Iris pigment epithelial cell (primary cell): ENCODE measurements at regions not wholly inside any gene's neighbourhood (a gene's known extent, or its start where the extent isn't known, plus 50 kb on each side); places are given as distances from the start of the nearest gene placed in this dataset.

Experiments used
- DNase-seq: peaks from one replicate; pipeline ENCODE4 v3.0.0-alpha.2; 2011; ENCODE audit warnings: low read depth

DNA sequence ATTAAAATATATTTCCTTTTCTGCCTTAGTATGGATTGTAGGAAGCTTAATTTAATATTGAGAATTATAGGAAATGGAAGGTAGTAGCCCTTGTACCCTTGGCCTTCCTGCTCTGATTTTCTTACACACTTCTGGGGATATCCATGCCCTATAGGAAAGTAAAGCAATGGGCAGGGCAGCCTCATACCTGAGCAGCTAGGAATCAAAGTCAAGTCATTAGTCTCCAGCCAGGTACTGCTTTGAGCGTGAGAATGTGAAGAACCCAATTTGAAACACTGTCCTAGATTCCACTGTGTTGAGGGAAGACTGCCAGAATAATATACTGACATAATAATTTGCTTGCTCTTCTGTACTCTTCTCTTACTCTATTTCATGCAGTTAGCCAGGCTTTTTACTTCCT lies 51.0 kb upstream of the L3MBTL3 start:
- no peak for DNase-seq

DNA sequence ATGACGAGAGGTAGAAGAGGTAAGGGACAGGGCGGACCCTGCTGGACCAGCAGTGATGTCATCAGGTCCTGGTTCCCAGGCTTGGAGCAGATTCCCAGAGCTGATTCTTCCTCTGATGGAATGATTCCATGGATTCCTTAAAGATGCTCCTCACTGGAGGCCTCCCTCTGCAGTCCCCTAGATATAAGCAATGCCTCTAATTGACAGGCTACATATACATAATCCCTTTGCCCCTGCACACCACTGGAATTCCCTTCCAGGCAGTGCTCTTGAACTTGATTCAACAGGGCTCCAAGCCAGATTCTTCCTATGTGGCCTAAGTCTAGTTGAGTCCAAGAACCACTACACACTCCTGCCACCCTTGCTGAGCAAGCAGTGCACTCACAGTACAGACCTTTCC lies 52.3 kb upstream of the L3MBTL3 start:
- peak; percentile 21 for DNase-seq

DNA sequence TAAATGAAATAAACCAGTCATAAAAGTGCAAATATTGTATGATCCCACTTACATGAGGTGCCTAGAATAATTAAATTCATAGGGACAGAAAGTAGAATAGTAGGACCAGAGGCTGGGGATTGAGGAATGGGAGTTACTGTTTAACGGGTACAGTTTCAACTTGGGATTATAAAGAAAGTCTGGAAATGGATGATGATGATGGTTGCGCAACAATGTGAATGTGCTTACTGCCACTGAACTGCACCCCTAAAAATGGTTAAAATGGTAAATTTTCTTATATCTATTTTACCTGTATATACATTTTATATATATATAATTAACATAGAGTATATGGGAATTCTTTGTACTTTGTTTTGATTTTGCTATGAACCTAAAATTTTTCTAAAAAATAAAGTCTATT lies 53.3 kb upstream of the L3MBTL3 start:
- no peak for DNase-seq

DNA sequence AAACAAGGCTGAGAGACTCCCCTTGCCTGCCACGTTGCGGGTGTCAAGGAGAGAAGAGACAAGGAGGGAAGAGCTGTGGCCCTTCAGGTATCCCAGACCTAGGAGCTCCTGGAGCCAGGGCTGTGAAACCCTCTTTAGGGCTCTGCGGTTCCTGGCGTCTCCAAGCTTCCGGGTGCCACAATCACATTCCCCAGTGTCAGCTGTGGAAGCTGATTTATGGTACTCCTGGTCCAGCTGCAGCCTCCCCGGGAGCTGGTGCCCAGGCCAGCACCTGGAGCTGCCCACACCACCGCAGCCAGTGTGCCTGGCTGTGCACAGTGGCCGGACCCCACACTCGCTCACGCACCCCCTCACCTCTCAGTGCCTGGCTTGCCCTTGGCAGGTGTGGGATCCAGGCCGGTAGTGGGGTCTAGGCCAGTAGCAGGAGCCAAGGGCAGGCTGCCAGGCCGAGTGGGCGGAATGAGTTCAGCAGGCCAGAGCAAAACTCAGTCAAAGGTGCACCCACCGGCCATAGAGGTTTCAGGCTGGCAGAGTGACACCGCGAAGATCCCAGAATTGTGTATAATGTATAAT lies 58.9 kb upstream of the L3MBTL3 start:
- no peak for DNase-seq

DNA sequence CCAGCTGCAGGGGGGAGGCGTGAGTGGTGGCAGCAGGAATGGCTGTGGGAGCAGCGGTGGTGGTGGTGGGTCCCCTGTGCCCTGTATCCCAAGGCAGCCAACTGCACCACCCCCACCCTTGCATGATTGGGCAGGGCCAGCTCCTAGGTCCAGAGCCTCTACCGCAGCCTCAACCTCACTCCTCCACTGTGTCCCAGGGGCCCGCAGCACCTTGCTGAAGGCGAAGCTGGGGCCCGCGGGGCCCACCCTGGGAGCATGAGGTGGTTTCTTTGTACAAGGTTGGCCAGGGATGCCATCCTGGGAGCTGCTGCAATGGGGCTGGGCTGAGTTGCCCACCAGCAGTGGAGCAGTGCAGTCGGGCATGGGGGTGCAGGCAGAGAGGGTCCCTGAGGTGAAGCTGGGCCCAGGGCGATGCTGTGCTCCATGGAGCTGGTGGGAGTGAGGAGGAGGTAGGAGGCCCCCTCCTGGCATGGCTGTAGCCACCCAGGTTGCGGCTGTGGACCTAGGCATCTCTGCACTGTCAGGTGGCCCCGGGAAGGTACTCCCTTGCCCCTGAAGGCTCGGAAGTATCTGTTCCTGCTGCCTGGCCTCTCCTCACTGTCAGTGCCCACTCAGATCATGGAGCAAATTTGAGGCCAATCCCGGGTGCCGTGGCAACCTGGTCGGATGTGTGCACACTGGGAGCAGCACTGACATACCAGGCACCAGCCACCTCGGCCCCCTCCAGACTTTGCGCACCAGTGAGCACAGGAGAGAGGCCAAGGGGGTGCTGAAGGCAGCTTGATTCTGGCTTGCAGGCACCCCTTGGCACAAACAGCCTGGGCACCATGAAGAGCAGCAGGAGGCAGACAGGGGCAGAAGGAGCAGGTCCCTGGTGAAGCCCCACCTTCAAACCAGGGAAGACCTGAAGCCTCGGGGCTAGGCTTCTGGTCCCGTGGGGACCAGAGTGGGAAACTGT lies 60.2 kb upstream of the L3MBTL3 start:
- DNase-seq = no peak

DNA sequence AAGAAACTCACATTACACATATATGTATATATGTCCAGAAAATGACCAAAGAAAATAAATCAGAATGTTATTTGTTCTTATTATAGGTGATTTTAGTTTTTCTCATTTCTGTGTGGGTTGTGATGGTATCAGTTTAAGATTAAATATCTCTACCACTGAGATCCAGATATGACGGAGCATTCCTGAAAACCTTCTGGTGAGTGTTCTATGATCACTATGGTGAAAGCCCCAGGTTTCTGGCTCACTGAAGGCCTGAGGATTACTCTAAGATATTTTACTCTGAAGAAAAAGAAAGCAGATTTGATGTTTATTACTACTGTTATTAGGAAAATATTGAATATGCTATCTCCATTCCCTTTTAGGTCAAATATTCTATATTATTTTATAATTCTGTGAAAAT lies 62.8 kb upstream of the L3MBTL3 start:
- no peak for DNase-seq

DNA sequence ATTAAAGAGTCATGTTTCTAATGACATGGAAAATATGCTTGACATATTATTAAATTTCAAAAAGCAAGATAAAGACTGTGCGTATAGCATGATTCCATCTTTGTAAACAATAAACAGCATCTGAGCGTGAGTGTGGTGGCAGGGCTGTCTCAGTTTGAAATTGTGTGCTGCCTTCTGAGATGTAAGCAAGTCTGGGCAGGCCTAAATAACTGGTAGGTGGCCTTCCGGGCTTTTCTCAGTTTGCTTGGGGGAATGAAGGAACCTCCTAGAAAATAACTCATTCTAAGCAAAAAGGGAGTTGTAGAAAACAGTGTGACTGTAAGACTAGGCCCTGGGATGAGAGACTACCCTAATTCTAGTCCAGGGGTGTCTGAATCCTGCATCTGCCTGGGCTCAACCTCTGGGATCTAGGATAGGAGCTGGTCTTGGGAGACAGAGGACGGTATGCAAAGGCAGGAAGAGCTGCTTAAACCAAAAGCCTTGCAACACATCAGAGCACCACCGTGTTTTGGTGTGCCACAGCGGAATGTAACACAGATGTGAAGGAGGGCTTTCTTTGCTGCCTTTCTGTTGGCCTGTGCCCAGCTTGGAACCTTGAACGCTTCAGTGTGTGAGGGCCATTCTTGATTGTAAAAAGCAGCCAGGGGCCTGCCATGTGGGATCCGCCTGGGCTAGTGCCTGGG lies 63.5 kb upstream of the L3MBTL3 start:
- DNase-seq = no peak

DNA sequence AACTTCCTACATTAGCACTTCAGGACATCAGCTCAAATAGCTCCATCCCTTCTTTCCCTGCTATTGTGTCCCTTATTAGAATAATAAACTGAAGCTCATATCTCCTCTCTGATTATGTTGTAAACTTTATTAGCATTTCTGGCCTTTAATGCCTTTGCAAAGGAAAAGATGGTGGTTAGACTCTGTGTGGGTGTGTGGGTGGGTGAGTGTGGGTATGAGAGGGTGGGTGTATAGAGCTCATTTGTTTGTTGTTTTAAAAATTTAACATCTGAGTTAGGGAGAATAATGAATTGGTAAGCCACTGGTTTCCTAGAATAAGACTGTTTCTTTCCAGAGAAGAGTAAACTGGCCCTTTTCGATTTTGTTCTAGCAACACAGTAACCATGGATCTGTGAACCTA lies 70.6 kb upstream of the L3MBTL3 start:
- DNase-seq = no peak

DNA sequence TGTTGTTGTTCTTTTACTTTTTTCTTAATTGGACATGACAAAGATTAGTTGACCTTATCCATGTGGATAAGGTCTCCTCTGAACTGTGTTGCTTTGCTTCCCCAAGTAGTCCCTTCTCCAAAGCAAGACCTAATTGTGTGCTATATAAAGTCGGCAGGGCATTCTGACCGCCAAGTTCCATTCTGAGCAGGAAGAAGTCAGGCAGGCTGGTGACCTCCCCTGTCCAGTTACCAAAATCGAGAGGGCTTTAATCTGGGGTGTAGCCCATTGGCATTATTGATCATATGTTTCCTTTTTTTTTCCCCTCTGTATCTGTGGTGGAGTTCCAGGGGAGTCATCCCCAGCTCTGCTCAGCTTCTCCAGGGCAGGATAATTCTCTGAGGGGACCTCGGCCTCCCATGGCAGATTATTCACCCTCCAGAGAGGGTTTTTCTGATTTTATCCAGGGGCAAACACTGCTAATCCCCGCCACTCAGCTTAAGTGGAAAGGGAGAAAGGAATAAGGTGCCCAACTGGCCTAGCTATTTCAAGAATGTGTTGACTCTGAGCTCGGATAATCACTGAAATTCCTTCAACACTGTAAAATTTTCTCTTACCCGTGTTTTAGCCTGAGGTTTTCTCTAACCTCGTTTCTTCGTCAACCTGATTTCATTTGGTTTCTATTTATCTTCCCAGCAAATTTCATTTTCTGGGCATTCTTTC lies 71.8 kb upstream of the L3MBTL3 start:
- no peak for DNase-seq

DNA sequence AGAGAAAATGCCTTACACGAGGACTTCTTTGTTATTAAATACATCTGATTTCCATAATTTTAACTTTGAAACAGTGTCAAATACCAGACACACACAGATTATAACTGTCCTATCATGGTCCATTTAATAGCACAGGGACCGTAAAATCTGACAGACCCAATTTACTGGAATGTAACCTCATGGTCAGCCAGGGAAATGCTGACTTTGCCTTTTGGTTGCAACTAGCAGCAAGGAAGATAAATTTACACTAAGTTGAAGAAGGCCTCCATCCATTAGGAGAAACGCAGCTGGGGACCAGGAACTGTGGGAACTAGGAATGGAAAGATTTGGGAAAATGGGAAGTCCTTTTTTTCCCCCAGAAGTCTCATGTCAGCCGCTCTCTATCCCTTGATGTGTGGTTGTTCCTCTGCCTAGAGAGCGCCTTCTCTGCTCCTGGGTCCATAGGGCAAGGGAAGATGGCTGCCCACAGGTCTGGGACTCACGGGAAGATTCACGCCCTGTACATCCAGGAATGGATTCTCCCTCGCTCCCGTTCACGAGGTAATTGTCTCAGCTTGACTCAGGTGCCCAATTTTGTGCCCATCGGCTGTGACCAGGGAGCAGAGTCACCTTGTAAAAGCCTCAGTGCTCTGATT lies 74.6 kb upstream of the L3MBTL3 start:
- DNase-seq = no peak

DNA sequence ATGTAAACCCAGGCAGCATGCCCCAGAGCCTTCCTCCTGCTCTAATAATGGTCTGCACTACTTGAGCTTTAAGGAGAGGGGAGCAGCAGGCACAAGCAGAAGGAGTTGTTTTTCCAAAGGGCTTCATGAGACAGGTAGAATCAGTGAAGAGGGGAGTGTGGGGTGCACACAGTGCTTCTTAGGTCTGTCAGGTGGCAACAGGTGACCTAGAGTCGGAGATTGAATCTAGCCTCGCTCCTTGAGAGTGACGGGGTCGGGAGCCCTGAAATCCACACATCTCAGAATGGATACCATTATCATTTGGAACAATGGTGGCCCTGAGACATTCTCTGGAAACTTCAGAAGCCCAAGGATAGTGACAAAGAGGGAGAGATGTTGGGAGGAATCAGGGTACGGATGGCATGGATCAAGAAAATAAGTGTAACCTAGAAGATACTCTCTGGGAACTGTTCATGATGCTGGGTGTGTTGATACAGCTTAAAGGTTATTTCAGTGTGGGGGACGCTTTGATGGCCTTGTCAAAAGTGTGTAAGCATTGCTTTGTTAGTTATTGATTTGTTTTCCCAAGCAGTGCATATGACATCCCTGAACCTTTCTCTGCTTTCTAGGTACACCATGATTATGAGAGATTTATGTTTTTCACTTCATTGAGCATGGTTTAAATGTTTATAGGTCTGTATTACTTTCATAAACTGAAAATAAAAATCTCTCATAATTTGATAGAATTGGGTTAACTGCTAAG lies 77.8 kb upstream of the L3MBTL3 start:
- DNase-seq = no peak

DNA sequence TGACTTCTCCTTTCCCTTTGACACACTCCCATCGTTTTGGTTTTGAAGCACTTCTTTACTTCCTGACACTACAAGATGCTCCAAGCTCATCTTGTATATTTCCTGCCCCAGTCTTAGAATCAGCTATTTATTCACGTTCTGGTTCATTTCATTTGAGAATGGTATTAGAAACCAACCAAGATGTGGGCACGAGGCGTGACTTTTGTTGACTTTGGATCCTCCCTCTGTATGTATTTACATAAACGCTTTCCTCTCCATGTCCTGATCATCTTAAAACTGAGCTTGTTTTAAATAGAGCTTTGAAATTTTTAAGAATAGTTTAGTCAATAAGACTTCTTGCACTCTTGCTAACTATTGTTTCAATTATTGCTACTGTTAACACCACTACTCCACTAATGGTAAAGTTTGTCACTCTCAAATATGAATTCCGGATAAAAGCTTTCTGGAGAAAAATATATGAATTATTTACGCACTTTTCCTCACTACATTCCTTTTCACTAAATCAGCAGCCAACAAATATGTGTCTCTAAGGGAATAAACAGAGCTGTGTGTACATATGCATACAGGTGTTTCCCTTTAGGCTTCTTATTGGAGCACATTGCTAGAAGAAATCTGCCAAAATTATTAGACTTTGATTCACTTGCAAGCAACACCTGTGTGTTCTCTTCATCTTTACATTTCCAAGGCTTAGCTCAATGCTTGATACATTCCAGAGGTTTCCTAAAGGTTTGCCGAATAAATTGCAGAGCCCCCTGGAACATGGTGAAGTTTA lies 77.3 kb upstream of the TMEM244 start:
- DNase-seq = no peak

DNA sequence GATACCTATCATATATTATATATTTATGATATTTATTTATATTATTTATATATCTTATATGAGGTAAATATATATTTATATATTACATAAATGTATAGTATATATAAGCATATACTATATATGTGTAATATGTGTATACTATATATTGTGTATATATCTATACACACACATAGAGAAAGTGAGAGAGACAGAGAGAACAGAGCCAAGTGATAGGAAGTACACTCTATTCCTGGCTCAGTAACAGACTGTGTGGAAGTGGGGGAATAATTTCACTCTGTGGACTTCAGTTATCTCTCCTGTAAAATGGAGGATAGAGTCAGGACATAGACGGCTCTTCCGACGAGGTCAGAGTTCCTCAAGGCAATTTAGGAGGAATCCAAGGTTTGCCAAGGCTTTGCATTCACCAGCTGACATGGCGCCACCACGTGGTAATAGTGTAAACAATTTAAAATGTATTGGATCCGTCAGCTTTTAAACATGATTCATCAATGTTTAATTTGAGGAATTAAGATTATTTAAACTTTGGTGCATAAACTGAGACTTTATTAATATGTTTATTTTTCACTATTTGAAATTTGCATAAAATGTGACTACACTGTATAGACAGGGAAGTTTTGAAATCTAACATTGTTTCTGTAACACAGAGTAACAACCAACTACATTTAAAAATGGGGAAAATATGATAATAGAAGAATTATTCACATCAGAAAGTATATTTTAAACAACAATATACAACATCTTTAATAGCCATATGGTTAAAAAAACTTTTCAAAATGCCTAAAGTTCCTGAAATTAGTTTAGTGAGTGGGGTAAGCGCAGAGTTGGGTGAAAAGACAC lies 75.4 kb upstream of the TMEM244 start:
- DNase-seq = peak; percentile 61

DNA sequence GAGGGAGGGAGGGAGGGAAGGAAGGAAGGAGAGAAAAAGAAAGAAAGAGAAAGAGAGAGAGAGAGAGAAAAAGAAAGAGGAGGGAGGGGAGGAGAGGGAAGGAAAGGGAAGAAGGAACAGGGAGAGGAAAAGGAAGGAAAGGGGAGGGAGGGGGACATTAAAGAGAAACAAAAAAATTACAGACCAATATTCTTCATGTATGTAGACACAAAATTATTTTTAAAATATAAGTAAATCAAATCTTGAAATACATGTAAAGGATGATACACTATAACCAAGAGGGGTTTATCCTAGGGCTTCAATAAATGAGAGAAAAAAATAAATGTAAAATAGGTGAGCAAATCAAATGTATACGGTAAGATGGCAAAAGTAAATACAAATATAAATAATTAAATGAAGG lies 71.2 kb upstream of the TMEM244 start:
- DNase-seq = no peak

DNA sequence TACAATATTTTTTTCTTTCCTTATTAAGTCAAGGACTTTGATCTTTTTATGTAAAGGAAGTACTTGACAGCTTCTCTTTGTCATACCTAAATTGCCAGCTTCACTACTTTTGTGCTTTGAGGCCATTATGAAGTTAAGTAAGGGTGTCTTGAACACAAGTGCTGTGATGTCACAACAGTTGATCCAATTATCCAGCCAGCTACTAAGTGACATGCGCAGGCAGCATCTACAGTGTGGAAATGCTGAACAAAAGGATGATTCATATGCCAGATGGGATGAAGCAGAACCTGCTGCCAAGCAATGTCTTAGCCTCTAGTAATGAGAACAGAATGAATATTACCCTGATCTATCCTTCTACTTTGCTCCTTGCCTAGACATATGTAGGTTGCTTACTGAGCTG lies 68.3 kb upstream of the TMEM244 start:
- peak; percentile 93 for DNase-seq

DNA sequence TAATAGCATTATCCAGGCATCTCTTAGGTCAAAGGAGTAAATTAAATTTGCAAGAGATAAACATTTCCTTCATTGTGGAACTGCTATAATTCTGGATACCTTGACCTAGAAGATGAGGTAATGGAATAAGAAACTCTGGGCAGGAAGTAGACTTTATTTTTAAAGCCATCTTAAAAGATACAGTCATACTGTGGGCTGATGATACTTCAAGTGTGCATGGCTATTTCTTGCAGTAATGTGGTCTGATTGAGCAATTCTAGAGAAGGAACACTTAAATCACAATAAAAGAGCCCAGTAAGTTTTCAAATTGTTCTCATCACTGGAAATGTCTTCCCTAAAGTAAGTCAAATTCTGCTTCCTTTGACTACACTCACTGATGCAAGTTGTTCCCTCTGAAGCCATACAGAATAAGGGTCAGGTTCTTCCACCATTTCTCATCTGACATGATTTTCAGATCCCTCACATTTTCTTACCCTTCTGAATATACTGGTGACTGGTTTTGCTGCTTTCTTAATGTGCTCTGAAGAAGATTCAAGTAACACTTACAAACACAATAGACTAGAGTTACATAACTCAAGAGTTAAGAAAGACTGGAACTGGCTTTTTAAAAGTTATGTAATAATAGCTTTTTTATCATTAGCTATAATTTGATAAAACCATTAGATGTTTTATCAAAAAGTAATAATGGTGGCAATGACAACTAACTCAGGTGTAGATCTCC lies 62.6 kb upstream of the TMEM244 start:
- peak; percentile 90 for DNase-seq

DNA sequence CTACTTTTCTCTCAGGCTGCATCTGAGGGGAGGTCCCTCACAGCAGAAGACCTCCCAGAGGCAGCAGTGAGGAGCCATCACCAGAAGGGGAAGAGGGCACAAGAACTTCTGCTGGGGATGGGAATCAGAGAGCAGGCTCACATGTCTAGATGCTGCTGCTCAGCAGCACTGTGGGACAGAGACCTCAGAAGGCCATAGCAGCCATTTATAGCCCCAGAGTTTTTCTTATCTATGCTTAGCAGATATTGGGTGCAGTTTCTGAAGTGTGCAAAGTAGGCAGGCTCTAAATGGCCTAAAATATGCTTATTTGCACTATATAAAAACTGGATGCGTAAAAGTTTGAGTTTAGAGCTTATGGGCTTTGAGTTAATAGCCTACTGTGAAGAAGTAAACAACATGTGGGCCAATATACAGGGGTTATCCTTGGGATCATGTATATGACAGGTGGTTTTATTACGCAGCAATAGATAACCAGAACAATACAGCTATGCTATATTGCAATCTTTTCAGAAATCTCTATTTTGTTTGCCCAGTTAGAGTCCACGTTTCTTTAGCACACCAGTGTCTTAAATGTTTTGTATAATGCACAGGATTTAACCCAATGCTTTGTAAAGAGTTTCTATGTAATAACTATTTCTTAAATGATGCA lies 60.2 kb upstream of the TMEM244 start:
- DNase-seq = no peak

DNA sequence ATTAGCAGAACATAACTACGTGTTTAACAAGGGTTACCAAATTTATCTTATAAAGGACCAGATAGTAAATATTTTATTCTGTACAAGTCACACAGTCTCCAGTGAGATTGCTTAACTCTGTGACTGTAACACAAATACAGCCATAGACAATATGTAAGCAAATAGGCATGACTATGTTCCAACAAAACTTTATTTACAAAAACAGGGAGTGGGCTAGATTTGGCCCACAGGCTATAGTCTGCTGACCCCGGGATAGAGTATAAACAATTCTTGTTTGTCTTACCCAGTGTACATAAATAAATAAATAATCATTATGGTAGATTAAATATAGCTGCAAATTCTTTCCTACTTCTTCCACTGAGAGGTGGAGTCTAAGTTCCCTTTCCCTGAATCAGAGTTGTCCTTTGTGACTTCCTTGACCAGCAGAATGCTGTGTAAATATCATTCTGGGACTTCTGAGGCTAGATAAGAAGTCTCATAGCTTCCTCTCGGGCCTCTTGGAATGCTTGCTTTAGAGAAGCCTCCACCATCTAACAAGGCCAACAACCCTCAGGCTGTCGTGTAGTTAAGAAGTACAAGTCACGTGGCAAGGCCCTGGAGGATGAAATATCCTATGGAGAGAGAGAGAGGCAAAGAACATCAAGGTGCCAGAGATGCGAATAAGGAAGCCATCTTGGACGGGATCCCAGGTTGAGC lies 59.1 kb upstream of the TMEM244 start:
- peak; percentile 63 for DNase-seq
